Karpas-422 (cell line): ENCODE measurements at regions not wholly inside any gene's neighbourhood (a gene's known extent, or its start where the extent isn't known, plus 50 kb on each side); places are given as distances from the start of the nearest gene placed in this dataset.
A peak's percentile ranks its signal among the peaks of the same experiment; 100 is the strongest.

ENCODE experiments used
- DNase-seq: peaks from one replicate; pipeline ENCODE4 v3.0.0-alpha.2; 2015
- H2AFZ ChIP-seq: fragments of 200-600 bp; sonication (generic); 2 replicates; pipeline ENCODE4 v1.6.1; 2014; ENCODE audit warnings: antibody characterized with exemption, low read length, mixed read lengths
- H3K27ac ChIP-seq: fragments of 200-600 bp; sonication (generic); 2 replicates; pipeline ENCODE4 v1.5.1; 2014; ENCODE audit warnings: mild to moderate bottlenecking, low read length, moderate library complexity
- H3K27me3 ChIP-seq: fragments of 200-600 bp; sonication (generic); 2 replicates; pipeline ENCODE4 v1.6.1; 2014; ENCODE audit warnings: low read length, mixed read lengths
- H3K36me3 ChIP-seq: fragments of 200-600 bp; sonication (generic); 2 replicates; pipeline ENCODE4 v1.6.1; 2014; ENCODE audit warnings: low read length, mixed read lengths; ENCODE audit not compliant: insufficient read depth
- H3K4me1 ChIP-seq: fragments of 200-600 bp; sonication (generic); 2 replicates; pipeline ENCODE4 v1.6.1; 2014; ENCODE audit warnings: mild to moderate bottlenecking, low read length, mixed read lengths
- H3K4me2 ChIP-seq: fragments of 200-600 bp; sonication (generic); 2 replicates; pipeline ENCODE4 v1.6.1; 2014; ENCODE audit warnings: low read length, low read depth, mild to moderate bottlenecking; ENCODE audit not compliant: poor library complexity, severe bottlenecking
- H3K4me3 ChIP-seq: fragments of 200-600 bp; sonication (generic); 2 replicates; pipeline ENCODE4 v1.5.1; 2014; ENCODE audit warnings: mild to moderate bottlenecking, antibody characterized with exemption, low read length, mixed read lengths
- H3K79me2 ChIP-seq: fragments of 200-600 bp; sonication (generic); 2 replicates; pipeline ENCODE4 v1.6.1; 2014; ENCODE audit warnings: mild to moderate bottlenecking, low read length, mixed read lengths
- H3K9ac ChIP-seq: fragments of 200-600 bp; sonication (generic); 2 replicates; pipeline ENCODE4 v1.6.0; 2014; ENCODE audit warnings: low read length
- H3K9me2 ChIP-seq: fragments of 200-600 bp; sonication (generic), shearing (Covaris generic); replicated peaks from 2 replicates; pipeline ENCODE4 v1.6.0; 2014; ENCODE audit warnings: mild to moderate bottlenecking, low read length, moderate library complexity; ENCODE audit not compliant: insufficient read depth
- H3K9me3 ChIP-seq: fragments of 300-700, 200-600 bp; sonication (generic); 2 replicates; pipeline ENCODE4 v1.6.1; 2014; ENCODE audit warnings: low read length, mixed read lengths
- H4K20me1 ChIP-seq: fragments of 200-600 bp; sonication (generic); 2 replicates; pipeline ENCODE4 v1.6.1; 2014; ENCODE audit warnings: mild to moderate bottlenecking, antibody characterized with exemption, low read length, low read depth; ENCODE audit not compliant: insufficient read depth

- Histone ChIP-seq H3K4me3 (no peak overlapping the region), H3K36me3 (no peaks in the 10 kb centered on the region), H3K27me3 (no peaks in the 10 kb centered on the region; the same call in 1 of the 2 replicates), H3K9ac (no peak overlapping the region), H2AFZ (no peak overlapping the region), H3K27ac (no peak overlapping the region), H3K4me1 (peaks cover 21% of the 10 kb centered on the region), H4K20me1 (no peaks in the 10 kb centered on the region), H3K9me2 (no peaks in the 10 kb centered on the region), H3K9me3 (no peaks in the 10 kb centered on the region), H3K4me2 (no peak overlapping the region), H3K79me2 (no peaks in the 10 kb centered on the region)
- no peak for DNase-seq
Measured at GRCh38 chr3:194067949-194068362, 68.0 kb upstream of the HES1 start.

GRCh38 chr3:194069421-194070219 is 66.3 kb upstream of the HES1 start:
- peak overlapping the region; percentile 68 for H3K4me2 ChIP-seq
- no peaks in the 10 kb centered on the region for H4K20me1 ChIP-seq
- H3K27ac ChIP-seq = no peak overlapping the region
- H3K36me3 ChIP-seq = no peaks in the 10 kb centered on the region
- no peaks in the 10 kb centered on the region for H3K79me2 ChIP-seq
- DNase-seq = no peak
- H3K9me2 ChIP-seq = no peaks in the 10 kb centered on the region
- no peaks in the 10 kb centered on the region; the same call in 1 of the 2 replicates for H3K27me3 ChIP-seq
- H2AFZ ChIP-seq = no peak overlapping the region
- no peaks in the 10 kb centered on the region for H3K9me3 ChIP-seq
- H3K4me3 ChIP-seq = peak overlapping the region; percentile 67; the same call in 1 of the 2 replicates
- H3K9ac ChIP-seq = no peak overlapping the region
- H3K4me1 ChIP-seq = peaks cover 29% of the 10 kb centered on the region

GRCh38 chr3:194070220-194070633 is 65.7 kb upstream of the HES1 start:
- Histone ChIP-seq H3K9me2 (no peaks in the 10 kb centered on the region), H3K36me3 (no peaks in the 10 kb centered on the region), H3K4me2 (peak overlapping the region; percentile 68), H3K9me3 (no peaks in the 10 kb centered on the region), H3K4me3 (peak overlapping the region; percentile 67), H3K27me3 (no peaks in the 10 kb centered on the region; the same call in 1 of the 2 replicates), H3K4me1 (peaks cover 34% of the 10 kb centered on the region), H3K79me2 (no peaks in the 10 kb centered on the region), H3K27ac (no peak overlapping the region; the same call in 1 of the 2 replicates), H4K20me1 (no peaks in the 10 kb centered on the region), H3K9ac (peak overlapping the region; percentile 77), H2AFZ (peak overlapping the region; percentile 93)
- no peak for DNase-seq

- Histone ChIP-seq H4K20me1 (no peaks in the 10 kb centered on the region), H3K4me2 (peak overlapping the region; percentile 68), H3K27ac (no peak overlapping the region; the same call in 1 of the 2 replicates), H3K9me2 (no peaks in the 10 kb centered on the region), H3K9ac (peak overlapping the region; percentile 77), H3K27me3 (no peaks in the 10 kb centered on the region; the same call in 1 of the 2 replicates), H2AFZ (peak overlapping the region; percentile 93), H3K79me2 (no peaks in the 10 kb centered on the region), H3K9me3 (no peaks in the 10 kb centered on the region), H3K36me3 (no peaks in the 10 kb centered on the region), H3K4me1 (peaks cover 34% of the 10 kb centered on the region), H3K4me3 (peak overlapping the region; percentile 67)
- DNase-seq = peak; percentile 92
Measured at GRCh38 chr3:194070634-194071409, 65.1 kb upstream of the HES1 start.

GRCh38 chr3:194072097-194072428 is 63.9 kb upstream of the HES1 start:
- no peaks in the 10 kb centered on the region for H3K79me2 ChIP-seq
- no peak overlapping the region for H3K4me3 ChIP-seq
- H3K36me3 ChIP-seq = no peaks in the 10 kb centered on the region
- H3K4me2 ChIP-seq = peak overlapping the region; percentile 68
- no peaks in the 10 kb centered on the region; the same call in 1 of the 2 replicates for H3K27me3 ChIP-seq
- no peaks in the 10 kb centered on the region for H4K20me1 ChIP-seq
- H3K27ac ChIP-seq = no peak overlapping the region
- peaks cover 34% of the 10 kb centered on the region for H3K4me1 ChIP-seq
- H3K9me2 ChIP-seq = no peaks in the 10 kb centered on the region
- H3K9me3 ChIP-seq = no peaks in the 10 kb centered on the region
- H3K9ac ChIP-seq = no peak overlapping the region
- no peak for DNase-seq
- H2AFZ ChIP-seq = no peak overlapping the region

- no peak for DNase-seq
- no peak overlapping the region for H3K9ac ChIP-seq
- no peaks in the 10 kb centered on the region for H4K20me1 ChIP-seq
- no peak overlapping the region for H3K4me3 ChIP-seq
- H3K4me2 ChIP-seq = no peak overlapping the region
- no peak overlapping the region for H2AFZ ChIP-seq
- no peaks in the 10 kb centered on the region for H3K79me2 ChIP-seq
- H3K9me3 ChIP-seq = no peaks in the 10 kb centered on the region
- H3K9me2 ChIP-seq = no peaks in the 10 kb centered on the region
- no peaks in the 10 kb centered on the region; the same call in 1 of the 2 replicates for H3K27me3 ChIP-seq
- no peaks in the 10 kb centered on the region for H3K36me3 ChIP-seq
- H3K27ac ChIP-seq = no peak overlapping the region
- H3K4me1 ChIP-seq = peaks cover 34% of the 10 kb centered on the region
Measured at GRCh38 chr3:194072691-194073279, 63.2 kb upstream of the HES1 start.

GRCh38 chr3:194073926-194074325 is 62.0 kb upstream of the HES1 start:
- H3K27me3 ChIP-seq = no peaks in the 10 kb centered on the region; the same call in 1 of the 2 replicates
- no peaks in the 10 kb centered on the region for H3K9me3 ChIP-seq
- H3K27ac ChIP-seq = no peak overlapping the region
- H3K4me3 ChIP-seq = no peak overlapping the region
- no peak overlapping the region for H3K4me2 ChIP-seq
- no peaks in the 10 kb centered on the region for H3K36me3 ChIP-seq
- no peak overlapping the region for H2AFZ ChIP-seq
- no peak overlapping the region for H3K9ac ChIP-seq
- H3K79me2 ChIP-seq = no peaks in the 10 kb centered on the region
- peaks cover 34% of the 10 kb centered on the region for H3K4me1 ChIP-seq
- no peaks in the 10 kb centered on the region for H4K20me1 ChIP-seq
- DNase-seq = no peak
- no peaks in the 10 kb centered on the region for H3K9me2 ChIP-seq

- Histone ChIP-seq H3K9me3 (no peaks in the 10 kb centered on the region), H3K4me2 (no peak overlapping the region), H4K20me1 (no peaks in the 10 kb centered on the region), H3K9ac (no peak overlapping the region), H3K4me3 (no peak overlapping the region), H3K79me2 (no peaks in the 10 kb centered on the region), H3K36me3 (no peaks in the 10 kb centered on the region), H3K4me1 (peaks cover 32% of the 10 kb centered on the region), H3K27me3 (no peaks in the 10 kb centered on the region; the same call in 1 of the 2 replicates), H3K27ac (no peak overlapping the region), H2AFZ (no peak overlapping the region), H3K9me2 (no peaks in the 10 kb centered on the region)
- DNase-seq = no peak
Measured at GRCh38 chr3:194075088-194075615, 60.8 kb upstream of the HES1 start.
